ENCODE measurements at regions not wholly inside any gene's neighbourhood (a gene's known extent, or its start where the extent isn't known, plus 50 kb on each side); places are given as distances from the start of the nearest gene placed in this dataset.

GRCh38 chr3:104982130-104982529, 384.6 kb upstream of the ALCAM start:
- FAIRE-seq, result no peak

DNA sequence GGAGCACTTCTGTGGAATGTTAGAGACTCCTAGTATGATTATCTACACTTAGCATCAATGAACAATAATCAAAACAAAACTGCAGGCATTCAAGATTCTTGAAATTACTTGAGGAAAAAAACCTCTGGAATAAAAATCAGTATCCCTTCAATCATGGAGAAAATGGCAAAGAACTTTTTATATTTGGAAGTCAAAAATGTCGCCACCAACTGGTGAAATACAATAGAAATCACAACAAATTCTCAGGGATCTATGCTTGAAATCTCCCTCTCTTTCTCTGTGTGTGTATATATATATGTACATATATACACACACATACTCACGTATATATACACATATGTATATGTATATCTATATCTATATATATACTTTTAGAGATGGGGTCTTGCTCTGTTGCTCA, 378.9 kb upstream of the ALCAM start:
- no peak for FAIRE-seq

- no peak for FAIRE-seq
Observed at GRCh38 chr3:104988496-104988895, 378.2 kb upstream of the ALCAM start.

- no peak for FAIRE-seq
Observed at GRCh38 chr3:104989878-104990277, 376.8 kb upstream of the ALCAM start.

- no peak for FAIRE-seq
Observed at GRCh38 chr3:104990758-104991157, 376.0 kb upstream of the ALCAM start.

- FAIRE-seq, result no peak
Observed at GRCh38 chr3:104992676-104993075, 374.0 kb upstream of the ALCAM start.

DNA sequence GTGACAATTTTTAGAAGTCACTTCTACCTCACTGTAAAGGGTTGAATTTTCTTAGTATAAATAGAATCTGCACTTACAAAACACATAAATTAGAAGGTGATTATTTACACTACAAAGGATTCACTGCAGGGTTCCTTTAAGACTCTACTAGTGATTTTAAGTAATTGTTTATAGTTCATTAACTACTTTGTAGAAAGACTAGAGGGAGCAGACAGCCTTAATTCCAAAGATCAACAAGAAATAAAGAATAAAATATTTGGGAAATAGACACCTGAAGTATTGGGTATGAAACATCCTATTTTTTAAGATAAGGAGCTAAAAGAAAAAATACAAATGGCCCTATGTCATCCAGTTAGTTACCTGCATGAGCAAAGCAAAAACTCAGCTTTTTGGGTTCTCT, 360.5 kb upstream of the ALCAM start:
- no peak for FAIRE-seq

- FAIRE-seq, result no peak
Observed at GRCh38 chr3:105013657-105014056, 353.1 kb upstream of the ALCAM start.

DNA sequence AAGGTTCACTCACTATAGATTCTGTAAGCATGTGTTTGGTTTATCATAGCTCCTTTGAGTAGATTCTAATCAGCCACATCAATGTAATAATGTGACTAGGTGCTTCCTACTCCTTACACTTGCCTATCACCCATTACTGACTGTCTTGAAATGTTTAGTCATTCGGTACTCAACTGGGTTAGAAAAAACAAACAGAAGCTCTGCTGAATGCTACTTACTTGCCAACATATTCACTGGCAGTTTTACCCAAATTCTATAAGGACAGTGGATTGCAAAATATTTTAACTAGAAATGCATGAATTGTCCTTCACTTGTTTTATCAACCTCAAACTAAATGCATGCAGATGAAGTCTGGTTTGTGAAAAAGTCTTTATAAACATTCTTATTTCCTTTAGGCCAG, 352.1 kb upstream of the ALCAM start:
- FAIRE-seq, result no peak

GRCh38 chr3:105022813-105023212, 343.9 kb upstream of the ALCAM start:
- FAIRE-seq, result no peak

DNA sequence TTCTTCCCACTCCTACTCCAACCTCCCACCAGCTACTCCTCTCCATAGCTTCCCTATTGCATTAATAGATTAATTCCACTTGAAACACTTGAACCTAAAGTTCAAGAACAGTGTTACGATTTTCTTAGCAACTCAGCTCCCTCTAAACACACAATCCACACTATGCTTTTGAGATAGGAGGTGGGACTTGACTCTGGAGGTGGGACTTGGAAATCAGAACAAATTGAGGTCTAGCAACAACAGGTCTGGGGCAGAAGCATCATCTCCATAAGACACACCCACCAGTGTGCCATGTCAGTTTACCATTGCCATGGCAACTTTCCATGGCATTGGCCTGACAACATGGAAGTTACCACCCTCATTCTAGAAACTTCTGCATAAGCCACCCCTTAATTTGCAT, 336.5 kb upstream of the ALCAM start:
- FAIRE-seq, result no peak

GRCh38 chr3:105032541-105032940, 334.2 kb upstream of the ALCAM start:
- FAIRE-seq, result no peak

- no peak for FAIRE-seq
Observed at GRCh38 chr3:105033081-105033480, 333.6 kb upstream of the ALCAM start.

- no peak for FAIRE-seq
Observed at GRCh38 chr3:105039004-105039403, 327.7 kb upstream of the ALCAM start.

GRCh38 chr3:105040026-105040622, 326.6 kb upstream of the ALCAM start:
- no peak for FAIRE-seq

- FAIRE-seq, result no peak
Observed at GRCh38 chr3:105042586-105042985, 324.1 kb upstream of the ALCAM start.

DNA sequence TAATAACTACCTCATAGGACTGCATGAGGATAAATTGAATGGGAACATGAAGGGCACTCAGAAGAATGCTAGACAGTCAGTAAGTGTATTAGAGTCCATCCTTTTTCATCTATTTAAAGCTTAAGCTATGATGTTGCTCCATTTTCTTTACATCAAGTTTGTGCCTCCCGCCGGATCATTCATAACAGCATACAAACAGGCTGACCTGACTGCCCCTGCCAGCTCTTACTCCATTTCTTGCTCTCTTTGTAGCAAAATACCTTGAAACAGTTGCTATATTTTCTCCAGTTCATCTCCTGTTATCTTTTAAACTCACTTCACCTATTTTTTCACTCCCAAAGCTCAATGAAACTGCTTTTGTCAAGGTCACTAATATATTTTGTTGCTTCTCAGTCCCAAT, 315.6 kb upstream of the ALCAM start:
- FAIRE-seq, result no peak

- no peak for FAIRE-seq
Observed at GRCh38 chr3:105051972-105052371, 314.7 kb upstream of the ALCAM start.

- FAIRE-seq, result no peak
Observed at GRCh38 chr3:105062853-105063252, 303.9 kb upstream of the ALCAM start.

DNA sequence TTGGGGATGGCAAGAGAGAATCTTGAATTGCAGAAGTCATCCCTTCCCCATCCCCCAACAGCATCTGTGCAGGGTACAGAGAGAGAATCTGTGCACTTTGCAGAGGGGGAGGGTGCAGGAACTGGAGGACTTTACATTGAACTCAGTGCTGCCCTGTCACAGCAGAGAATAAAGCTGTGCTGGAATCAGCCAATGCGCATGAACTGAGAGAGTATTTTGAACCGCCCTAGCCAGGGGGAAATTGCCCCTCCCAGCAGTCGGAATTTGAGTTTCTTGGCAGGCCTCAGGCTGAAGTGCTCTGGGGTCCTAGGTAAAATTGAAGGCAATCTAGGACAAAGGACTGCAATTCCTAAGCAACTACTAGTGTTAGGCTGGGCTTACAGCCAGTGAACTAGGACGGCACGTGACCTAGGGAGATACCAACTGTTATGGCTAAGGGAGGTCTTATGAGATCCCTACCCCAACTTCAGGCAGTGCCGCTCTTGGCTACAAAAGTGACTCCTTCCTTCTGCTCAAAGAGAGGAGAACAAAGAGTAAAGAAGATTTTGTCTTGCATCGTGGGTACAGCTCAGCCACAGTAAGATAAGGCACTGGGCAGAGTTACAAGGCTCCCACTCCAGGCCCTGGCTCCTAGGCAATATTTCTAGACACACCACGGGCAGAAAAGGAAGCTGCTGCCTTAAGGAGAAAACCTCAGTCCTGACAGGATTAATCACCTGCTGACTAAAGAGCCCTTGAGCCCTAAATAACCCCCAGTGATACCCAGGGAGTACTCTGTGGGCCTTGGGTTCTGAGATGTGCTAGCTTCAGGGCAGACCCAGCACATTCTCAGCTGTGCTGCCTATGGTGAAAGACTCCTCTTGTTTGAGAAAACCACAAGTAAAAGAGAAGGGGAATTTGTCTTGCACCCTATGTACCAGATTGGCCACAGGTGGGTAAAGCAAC, 300.5 kb upstream of the ALCAM start:
- FAIRE-seq, result no peak

- FAIRE-seq, result no peak
Observed at GRCh38 chr3:105067361-105067760, 299.3 kb upstream of the ALCAM start.

DNA sequence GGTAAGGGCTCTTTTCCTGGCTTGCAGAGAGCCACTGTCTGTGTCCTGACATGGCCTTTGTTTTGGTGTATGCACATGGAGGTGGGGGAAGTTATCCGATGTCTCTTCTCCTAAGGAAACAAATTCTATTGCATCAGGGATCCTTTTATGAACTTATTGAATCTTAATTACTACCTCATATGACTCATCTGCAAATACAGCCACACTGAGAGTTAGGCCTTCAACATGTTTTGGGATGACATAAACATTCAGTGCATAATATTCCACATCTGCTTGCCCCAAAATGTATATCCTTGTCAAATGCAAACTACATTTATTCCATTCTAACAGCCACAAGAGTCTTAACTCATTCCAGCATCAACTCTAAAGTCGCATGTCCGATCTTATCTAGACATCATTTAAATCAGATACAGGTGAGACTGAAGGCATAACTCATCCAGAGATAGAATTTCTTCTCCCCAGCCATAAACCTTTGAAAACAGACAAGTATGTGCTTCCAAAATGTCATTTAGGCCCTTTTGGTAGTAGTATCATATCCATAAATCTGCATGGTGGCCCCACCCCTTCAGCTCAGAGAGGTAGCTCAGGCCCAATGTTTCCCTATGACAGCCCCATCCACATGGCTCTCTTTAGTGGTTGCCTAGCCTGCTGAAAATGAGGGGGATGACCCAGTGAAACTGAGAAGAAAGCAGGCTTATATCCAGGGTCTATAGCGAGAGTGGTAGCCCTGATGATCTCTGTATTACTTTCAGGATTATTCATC, 289.5 kb upstream of the ALCAM start:
- FAIRE-seq, result no peak

DNA sequence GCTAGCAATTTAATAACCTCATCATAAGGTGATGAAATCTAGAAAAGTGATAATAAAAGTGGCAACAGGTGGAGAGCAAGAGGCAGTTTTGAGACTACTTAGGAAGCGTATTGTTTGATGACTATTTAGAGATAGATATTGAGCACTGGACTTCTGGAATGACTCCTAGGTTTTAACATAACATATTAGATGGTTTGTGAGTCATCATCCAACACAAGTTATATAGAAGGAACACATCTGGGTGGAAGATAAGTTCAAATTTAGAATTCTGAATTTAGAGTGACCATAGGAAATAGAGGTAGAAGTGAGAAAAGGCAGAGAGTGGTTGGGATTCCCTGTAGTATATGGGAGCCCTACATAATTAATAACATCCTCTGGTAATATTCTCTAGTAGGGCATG, 282.8 kb upstream of the ALCAM start:
- no peak for FAIRE-seq

DNA sequence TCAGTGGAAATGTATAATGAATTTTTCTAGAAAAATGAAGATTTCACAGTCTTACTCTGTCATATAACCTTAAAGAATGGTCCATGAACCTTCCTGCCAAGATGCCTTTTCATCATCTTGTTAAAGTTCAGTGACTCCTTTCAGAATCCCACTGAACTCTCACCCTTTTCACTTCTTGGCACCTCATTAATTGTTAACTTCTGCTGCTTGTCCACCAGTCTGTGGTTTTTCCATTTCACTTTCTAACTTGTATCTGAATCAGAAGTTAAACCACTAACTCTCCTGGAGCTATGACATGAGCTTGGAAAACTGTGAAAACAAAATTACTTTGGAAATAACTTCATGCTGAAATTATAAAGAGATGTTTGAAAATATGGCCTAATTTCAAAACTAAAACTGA, 281.2 kb upstream of the ALCAM start:
- no peak for FAIRE-seq

All from colon (tissue), 2 donors.